Tibial artery (tissue), 4 donors: ENCODE measurements at regions not wholly inside any gene's neighbourhood (a gene's known extent, or its start where the extent isn't known, plus 50 kb on each side); places are given as distances from the start of the nearest gene placed in this dataset.
A peak's percentile ranks its signal among the peaks of the same experiment; 100 is the strongest.
"Not testable (repeated sequence)": the region's sequence is repeated elsewhere in the genome, so short reads cannot be mapped to it uniquely, and the experiment has no call there.

ENCODE experiments used
- DNase-seq, 2 donors: peaks; one replicate each; pipeline ENCODE4 v3.0.0-alpha.2; 2019
- H3K27ac ChIP-seq, 2 donors: fragments of 200-600 bp; sonication (generic) in 1 of 2; 1 replicate in 1 of 2; 2 replicates in 1 of 2; pipeline ENCODE4 v1.5.1; 2018 to 2019; ENCODE audit warnings: mild to moderate bottlenecking in 1 of 2
- H3K27me3 ChIP-seq, 2 donors: fragments of 200-600 bp; sonication (generic) in 1 of 2; one replicate each; pipeline versions ENCODE4 v1.5.1 to v1.6.0; 2016 to 2019
- H3K36me3 ChIP-seq, 3 donors: fragments of 200-600 bp; sonication (generic) in 2 of 3; one replicate each; pipeline ENCODE4 v1.5.1; 2016 to 2019; ENCODE audit warnings: mild to moderate bottlenecking in 2 of 3
- H3K4me1 ChIP-seq, 4 donors: fragments of 200-600 bp; sonication (generic) in 2 of 4; 1 replicate in 3 of 4; 2 replicates in 1 of 4; pipeline ENCODE4 v1.5.1; 2016 to 2019
- H3K4me3 ChIP-seq, 2 donors: fragments of 200-600 bp; sonication (generic) in 1 of 2; 1 replicate in 1 of 2; 2 replicates in 1 of 2; pipeline ENCODE4 v1.5.1; 2018 to 2019; ENCODE audit warnings: mild to moderate bottlenecking in 2 of 2
- H3K9me3 ChIP-seq, 3 donors: fragments of 200-600 bp; sonication (generic) in 1 of 3; one replicate each; pipeline ENCODE4 v1.5.1; 2016 to 2019
- CTCF ChIP-seq, 2 experiments: fragments of 200-600 bp in 1 of 2; fragments of 450-650 bp in 1 of 2; IDR thresholded peaks; one replicate each; pipeline ENCODE4 v1.5.1; 2017 to 2019; ENCODE audit warnings: antibody characterized with exemption in 2 of 2, mild to moderate bottlenecking in 1 of 2, moderate library complexity in 1 of 2
- intact Hi-C: fragments of 100-400 bp; cut with DNase I; formaldehyde crosslinking; loops from one replicate; pipeline ENCODE4 v1.15.0; 2023; ENCODE audit warnings: low total_unique reads

GRCh38 chr4:137890812-137891211, 351.3 kb downstream of the SLC7A11 start:
- H3K36me3 ChIP-seq: no peaks in the 10 kb centered on the region
- no peak overlapping the region for H3K4me3 ChIP-seq
- no peak overlapping the region for H3K27ac ChIP-seq
- no peaks in the 10 kb centered on the region for H3K27me3 ChIP-seq
- no peak for DNase-seq
- TF ChIP-seq CTCF (IDR thresholded peaks at IDR 0.05): no peak
- intact Hi-C loops: no loop called here
- no peaks in the 10 kb centered on the region for H3K9me3 ChIP-seq
- no peaks in the 10 kb centered on the region for H3K4me1 ChIP-seq

GRCh38 chr4:137881641-137882040, 349.3 kb upstream of the PCDH18 start:
- H3K27ac ChIP-seq: no peak overlapping the region
- intact Hi-C loops: no loop called here
- no peak overlapping the region for H3K4me3 ChIP-seq
- no peak for DNase-seq
- H3K9me3 ChIP-seq: peaks cover 0 to 5% (median 0%) of the 10 kb centered on the region in 3 donors
- H3K4me1 ChIP-seq: no peaks in the 10 kb centered on the region
- TF ChIP-seq CTCF (IDR thresholded peaks at IDR 0.05): no peak
- H3K27me3 ChIP-seq: no peaks in the 10 kb centered on the region
- no peaks in the 10 kb centered on the region for H3K36me3 ChIP-seq

- H3K4me1 ChIP-seq, H3K36me3 ChIP-seq, H3K27me3 ChIP-seq, DNase-seq, intact Hi-C loops, H3K4me3 ChIP-seq, H3K9me3 ChIP-seq, H3K27ac ChIP-seq: not testable (repeated sequence)
These were observed 335.8 kb upstream of the PCDH18 start for GRCh38 chr4:137868067-137868466.

- DNase-seq: no peak
- Histone ChIP-seq H3K27ac (no peak overlapping the region), H3K9me3 (no peaks in the 10 kb centered on the region), H3K4me1 (no peaks in the 10 kb centered on the region), H3K36me3 (no peaks in the 10 kb centered on the region), H3K27me3 (no peaks in the 10 kb centered on the region), H3K4me3 (no peak overlapping the region)
- no peak for TF ChIP-seq CTCF (IDR thresholded peaks at IDR 0.05)
- intact Hi-C loops: no loop called here
These were observed 334.4 kb upstream of the PCDH18 start for GRCh38 chr4:137866671-137867070.

GRCh38 chr4:137861682-137862081, 329.4 kb upstream of the PCDH18 start:
- intact Hi-C loops: loop anchor here (5.0 kb wide), 2 partner anchors 329 to 734 kb away; partner anchors contain the start of gene PCDH18
- Histone ChIP-seq H3K9me3 (no peaks in the 10 kb centered on the region), H3K4me3 (no peak overlapping the region), H3K4me1 (no peaks in the 10 kb centered on the region), H3K27ac (no peak overlapping the region), H3K36me3 (no peaks in the 10 kb centered on the region), H3K27me3 (no peaks in the 10 kb centered on the region)
- no peak for DNase-seq
- TF ChIP-seq CTCF (IDR thresholded peaks at IDR 0.05): peak; percentile 48 to 52

- TF ChIP-seq CTCF (IDR thresholded peaks at IDR 0.05): no peak
- no peak overlapping the region for H3K4me3 ChIP-seq
- no peak overlapping the region for H3K27ac ChIP-seq
- no peaks in the 10 kb centered on the region for H3K4me1 ChIP-seq
- intact Hi-C loops: no loop called here
- H3K9me3 ChIP-seq: no peaks in the 10 kb centered on the region
- H3K27me3 ChIP-seq: no peaks in the 10 kb centered on the region
- DNase-seq: no peak
- no peaks in the 10 kb centered on the region for H3K36me3 ChIP-seq
These were observed 321.1 kb upstream of the PCDH18 start for GRCh38 chr4:137853424-137853823.
